ENCODE measurements at regions not wholly inside any gene's neighbourhood (a gene's known extent, or its start where the extent isn't known, plus 50 kb on each side); places are given as distances from the start of the nearest gene placed in this dataset.

GRCh38 chr3:197445896-197446699, 109.7 kb downstream of the BDH1 start (continued):
- TF ChIP-seq ZNF221 (tag by site-specific recombination; IDR thresholded peaks at IDR 0.05; ENCODE audit: borderline replicate concordance) (no peak), ZNF391 (tag by site-specific recombination; IDR thresholded peaks at IDR 0.05; ENCODE audit: borderline replicate concordance, low read depth) (no peak), PATZ1 (tag by site-specific recombination; IDR thresholded peaks at IDR 0.05) (no peak), ZNF280C (tag by site-specific recombination; IDR thresholded peaks at IDR 0.05) (no peak), ZBTB21 (tag by site-specific recombination; IDR thresholded peaks at IDR 0.05) (no peak)

GRCh38 chr3:197444793-197445379, 110.9 kb downstream of the BDH1 start:
- CTCF ChIA-PET: no interaction called here
- H3K9me3 ChIP-seq (ENCODE audit: control insufficient read depth, insufficient read depth, low read depth, low read length): no peaks in the 10 kb centered on the region
- no peak overlapping the region for H3K27ac ChIP-seq (ENCODE audit: extremely low read depth, low read depth, low read length)
- H3K36me3 ChIP-seq (ENCODE audit: control insufficient read depth in 2 of 2, insufficient read depth in 1 of 2, low read length in 2 of 2): no peaks in the 10 kb centered on the region
- TF ChIP-seq ZBTB49 (tag by site-specific recombination; IDR thresholded peaks at IDR 0.05; ENCODE audit: low read depth): no peak
- no peak for TF ChIP-seq ZNF664 (tag by site-specific recombination; IDR thresholded peaks at IDR 0.05)
- TF ChIP-seq CTCF (tag by site-specific recombination; IDR thresholded peaks at IDR 0.05): no peak
- no peak for TF ChIP-seq PATZ1 (tag by site-specific recombination; IDR thresholded peaks at IDR 0.05)
- TF ChIP-seq ZNF26 (tag by site-specific recombination; IDR thresholded peaks at IDR 0.05): no peak
- no peak for TF ChIP-seq MEIS1 (CRISPR knock-in tag; IDR thresholded peaks at IDR 0.05; ENCODE audit: borderline replicate concordance)
- TF ChIP-seq ZNF391 (tag by site-specific recombination; IDR thresholded peaks at IDR 0.05; ENCODE audit: borderline replicate concordance, low read depth): no peak
- TF ChIP-seq PRDM1 (tag by site-specific recombination; IDR thresholded peaks at IDR 0.05): no peak
- TF ChIP-seq ZNF175 (tag by site-specific recombination; IDR thresholded peaks at IDR 0.05): no peak
- POLR2A ChIA-PET: interaction anchor here (1.3 kb wide), 1 partner anchor 12 kb away, joined by 3 read pairs; no protein-coding TSS in a partner anchor
- no peaks in the 10 kb centered on the region for H3K4me1 ChIP-seq (ENCODE audit: control insufficient read depth, insufficient read depth, low read length)
- no peak overlapping the region for H3K4me3 ChIP-seq (ENCODE audit: low read depth, low read length)
